GM12878 (cell line): ENCODE measurements at regions not wholly inside any gene's neighbourhood (a gene's known extent, or its start where the extent isn't known, plus 50 kb on each side); places are given as distances from the start of the nearest gene placed in this dataset.

ENCODE experiments used
- ESRRA ChIP-seq: IDR thresholded peaks from 2 replicates; pipeline ENCODE4 v1.6.1; 2012; ENCODE audit warnings: mild to moderate bottlenecking, low read length, improper control_type of control experiment
- HSF1 ChIP-seq: fragments of 150-350 bp; IDR thresholded peaks from 2 replicates; pipeline ENCODE4 v1.6.1; 2014; ENCODE audit warnings: mild to moderate bottlenecking, low read depth, low read length
- IKZF2 ChIP-seq, 2 experiments: fragments of 450-650 bp; IDR thresholded peaks; 2 replicates each; pipeline ENCODE4 v1.6.1; 2017; ENCODE audit warnings: mild to moderate bottlenecking in 2 of 2, moderate library complexity in 2 of 2
- NFXL1 ChIP-seq: fragments of 450-650 bp; IDR thresholded peaks from 2 replicates; pipeline ENCODE4 v1.6.1; 2017; ENCODE audit warnings: antibody characterized with exemption, mild to moderate bottlenecking, borderline replicate concordance
- RELB ChIP-seq: fragments of 450-650 bp; IDR thresholded peaks from 2 replicates; pipeline ENCODE4 v1.6.1; 2017; ENCODE audit warnings: low read depth, mild to moderate bottlenecking, moderate library complexity
- SMC3 ChIP-seq: IDR thresholded peaks from 2 replicates; pipeline ENCODE4 v1.6.1; 2011; ENCODE audit warnings: low read length, improper control_type of control experiment, borderline replicate concordance
- SPI1 ChIP-seq: IDR thresholded peaks from 2 replicates; pipeline ENCODE4 v1.6.1; 2011; ENCODE audit warnings: low read depth, mild to moderate bottlenecking, low read length, moderate library complexity, borderline replicate concordance; ENCODE audit not compliant: insufficient read depth
- TF ChIP-seq, protein P1 (sequence below): IDR thresholded peaks from 2 replicates; pipeline ENCODE4 v1.6.1; 2011; ENCODE audit warnings: borderline replicate concordance, low read depth, mild to moderate bottlenecking, moderate library complexity, low read length; ENCODE audit not compliant: insufficient read depth, poor library complexity, severe bottlenecking
- TF ChIP-seq, protein P2 (sequence below): fragments of 450-650 bp; formaldehyde crosslinking; IDR thresholded peaks from 2 replicates; pipeline ENCODE4 v1.4.0; 2020; ENCODE audit warnings: mild to moderate bottlenecking, moderate library complexity

GRCh38 chr10:109721453-109722064 lies 201.8 kb downstream of the XPNPEP1 start (continued):
- TF ChIP-seq RELB (no peak), HSF1 (no peak), ESRRA (no peak), SPI1 (no peak), NFXL1 (no peak), IKZF2 (IDR thresholded peaks at IDR 0.05) (no peak), SMC3 (no peak)
- TF ChIP-seq, protein P1, sequence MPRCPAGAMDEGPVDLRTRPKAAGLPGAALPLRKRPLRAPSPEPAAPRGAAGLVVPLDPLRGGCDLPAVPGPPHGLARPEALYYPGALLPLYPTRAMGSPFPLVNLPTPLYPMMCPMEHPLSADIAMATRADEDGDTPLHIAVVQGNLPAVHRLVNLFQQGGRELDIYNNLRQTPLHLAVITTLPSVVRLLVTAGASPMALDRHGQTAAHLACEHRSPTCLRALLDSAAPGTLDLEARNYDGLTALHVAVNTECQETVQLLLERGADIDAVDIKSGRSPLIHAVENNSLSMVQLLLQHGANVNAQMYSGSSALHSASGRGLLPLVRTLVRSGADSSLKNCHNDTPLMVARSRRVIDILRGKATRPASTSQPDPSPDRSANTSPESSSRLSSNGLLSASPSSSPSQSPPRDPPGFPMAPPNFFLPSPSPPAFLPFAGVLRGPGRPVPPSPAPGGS: no peak
- TF ChIP-seq, protein P2, sequence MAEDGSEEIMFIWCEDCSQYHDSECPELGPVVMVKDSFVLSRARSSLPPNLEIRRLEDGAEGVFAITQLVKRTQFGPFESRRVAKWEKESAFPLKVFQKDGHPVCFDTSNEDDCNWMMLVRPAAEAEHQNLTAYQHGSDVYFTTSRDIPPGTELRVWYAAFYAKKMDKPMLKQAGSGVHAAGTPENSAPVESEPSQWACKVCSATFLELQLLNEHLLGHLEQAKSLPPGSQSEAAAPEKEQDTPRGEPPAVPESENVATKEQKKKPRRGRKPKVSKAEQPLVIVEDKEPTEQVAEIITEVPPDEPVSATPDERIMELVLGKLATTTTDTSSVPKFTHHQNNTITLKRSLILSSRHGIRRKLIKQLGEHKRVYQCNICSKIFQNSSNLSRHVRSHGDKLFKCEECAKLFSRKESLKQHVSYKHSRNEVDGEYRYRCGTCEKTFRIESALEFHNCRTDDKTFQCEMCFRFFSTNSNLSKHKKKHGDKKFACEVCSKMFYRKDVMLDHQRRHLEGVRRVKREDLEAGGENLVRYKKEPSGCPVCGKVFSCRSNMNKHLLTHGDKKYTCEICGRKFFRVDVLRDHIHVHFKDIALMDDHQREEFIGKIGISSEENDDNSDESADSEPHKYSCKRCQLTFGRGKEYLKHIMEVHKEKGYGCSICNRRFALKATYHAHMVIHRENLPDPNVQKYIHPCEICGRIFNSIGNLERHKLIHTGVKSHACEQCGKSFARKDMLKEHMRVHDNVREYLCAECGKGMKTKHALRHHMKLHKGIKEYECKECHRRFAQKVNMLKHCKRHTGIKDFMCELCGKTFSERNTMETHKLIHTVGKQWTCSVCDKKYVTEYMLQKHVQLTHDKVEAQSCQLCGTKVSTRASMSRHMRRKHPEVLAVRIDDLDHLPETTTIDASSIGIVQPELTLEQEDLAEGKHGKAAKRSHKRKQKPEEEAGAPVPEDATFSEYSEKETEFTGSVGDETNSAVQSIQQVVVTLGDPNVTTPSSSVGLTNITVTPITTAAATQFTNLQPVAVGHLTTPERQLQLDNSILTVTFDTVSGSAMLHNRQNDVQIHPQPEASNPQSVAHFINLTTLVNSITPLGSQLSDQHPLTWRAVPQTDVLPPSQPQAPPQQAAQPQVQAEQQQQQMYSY (CRISPR knock-in tag): no peak
